Trophoblast cell (in vitro differentiated cells and primary cell): ENCODE measurements at regions not wholly inside any gene's neighbourhood (a gene's known extent, or its start where the extent isn't known, plus 50 kb on each side); places are given as distances from the start of the nearest gene placed in this dataset.

ENCODE experiments used
- DNase-seq, 2 donors: peaks; one replicate each; pipeline ENCODE4 v3.0.0-alpha.2; 2016
- H2AFZ ChIP-seq: 2 replicates; pipeline ENCODE4 v1.6.1; 2013; ENCODE audit warnings: low read length, moderate library complexity, mild to moderate bottlenecking; ENCODE audit not compliant: insufficient read depth, poor library complexity
- H2AK5ac ChIP-seq: 2 replicates; pipeline ENCODE4 v1.6.1; 2013; ENCODE audit warnings: mild to moderate bottlenecking, low read length
- H2BK120ac ChIP-seq: 2 replicates; pipeline ENCODE4 v1.6.1; 2013; ENCODE audit warnings: low read length, mild to moderate bottlenecking, moderate library complexity; ENCODE audit not compliant: insufficient read depth, poor library complexity
- H2BK12ac ChIP-seq: 2 replicates; pipeline ENCODE4 v1.6.1; 2013; ENCODE audit warnings: mild to moderate bottlenecking, low read length, moderate library complexity
- H2BK5ac ChIP-seq: 2 replicates; pipeline ENCODE4 v1.6.1; 2013; ENCODE audit warnings: low read length, low read depth, moderate library complexity, mild to moderate bottlenecking; ENCODE audit not compliant: poor library complexity
- H3K14ac ChIP-seq: 2 replicates; pipeline ENCODE4 v1.6.1; 2013; ENCODE audit warnings: mild to moderate bottlenecking, low read length
- H3K18ac ChIP-seq: 2 replicates; pipeline ENCODE4 v1.6.1; 2013; ENCODE audit warnings: mild to moderate bottlenecking, low read length
- H3K23ac ChIP-seq: 2 replicates; pipeline ENCODE4 v1.6.1; 2013; ENCODE audit warnings: low read length
- H3K27ac ChIP-seq: 2 replicates; pipeline ENCODE4 v1.5.1; 2013; ENCODE audit warnings: low read depth, mild to moderate bottlenecking, inconsistent platforms, low read length, moderate library complexity
- H3K27me3 ChIP-seq: 2 replicates; pipeline ENCODE4 v1.6.1; 2013; ENCODE audit warnings: inconsistent platforms, mild to moderate bottlenecking, low read length, moderate library complexity; ENCODE audit not compliant: insufficient read depth
- H3K36me3 ChIP-seq, 2 experiments: 1 replicate in 1 of 2; 2 replicates in 1 of 2; pipeline ENCODE4 v1.6.1; 2013; ENCODE audit warnings: low read length in 2 of 2, mild to moderate bottlenecking in 2 of 2, moderate library complexity in 1 of 2; ENCODE audit not compliant: insufficient read depth in 2 of 2, control insufficient read depth in 1 of 2
- H3K4ac ChIP-seq: 2 replicates; pipeline ENCODE4 v1.6.1; 2013; ENCODE audit warnings: low read depth, mild to moderate bottlenecking, low read length, moderate library complexity
- H3K4me1 ChIP-seq, 2 experiments: 1 replicate in 1 of 2; 2 replicates in 1 of 2; pipeline ENCODE4 v1.6.1; 2013; ENCODE audit warnings: low read length in 2 of 2, mild to moderate bottlenecking in 2 of 2, moderate library complexity in 1 of 2; ENCODE audit not compliant: insufficient read depth in 2 of 2, control insufficient read depth in 1 of 2
- H3K4me2 ChIP-seq: 2 replicates; pipeline ENCODE4 v1.6.1; 2013; ENCODE audit warnings: inconsistent platforms, mild to moderate bottlenecking, low read length, moderate library complexity
- H3K4me3 ChIP-seq: 2 replicates; pipeline ENCODE4 v1.5.1; 2013; ENCODE audit warnings: mild to moderate bottlenecking, low read depth, low read length, inconsistent platforms
- H3K79me1 ChIP-seq: one replicate; pipeline ENCODE4 v1.6.1; 2013; ENCODE audit warnings: low read length
- H3K79me2 ChIP-seq: 2 replicates; pipeline ENCODE4 v1.6.1; 2013; ENCODE audit warnings: low read length, mild to moderate bottlenecking; ENCODE audit not compliant: control insufficient read depth, insufficient read depth, poor library complexity
- H3K9ac ChIP-seq: 2 replicates; pipeline ENCODE4 v1.6.1; 2013; ENCODE audit warnings: mild to moderate bottlenecking, low read length
- H3K9me3 ChIP-seq: 2 replicates; pipeline ENCODE4 v1.6.1; 2013; ENCODE audit warnings: low read depth, mild to moderate bottlenecking, control low read depth, inconsistent platforms, low read length; ENCODE audit not compliant: insufficient read depth
- H4K12ac ChIP-seq: 2 replicates; pipeline ENCODE4 v1.6.1; 2013; ENCODE audit warnings: low read depth, mild to moderate bottlenecking, low read length, moderate library complexity
- H4K8ac ChIP-seq: 2 replicates; pipeline ENCODE4 v1.6.1; 2013; ENCODE audit warnings: low read depth, mild to moderate bottlenecking, low read length, moderate library complexity
- H4K91ac ChIP-seq: one replicate; pipeline ENCODE4 v1.6.1; 2013; ENCODE audit warnings: low read depth, mild to moderate bottlenecking, low read length, moderate library complexity
- WGBS: extraction: QIAGEN DNeasy Blood & Tissue Kit; methylation state at CpG from one replicate; pipeline ENCODE4 v1.1.7; 2013; ENCODE audit warnings: missing lambda C conversion rate; ENCODE audit not compliant: insufficient read length, insufficient coverage; ENCODE audit errors: extremely low coverage; 5-methylcytosine and 5-hydroxymethylcytosine counted together

- Histone ChIP-seq H2AFZ (no peak overlapping the region), H2BK5ac (no peak overlapping the region), H3K4me3 (no peak overlapping the region), H3K4me1 (no peaks in the 10 kb centered on the region), H2BK120ac (no peak overlapping the region), H3K9ac (no peak overlapping the region), H3K18ac (no peak overlapping the region), H2AK5ac (no peak overlapping the region), H4K8ac (no peak overlapping the region), H2BK12ac (no peak overlapping the region), H3K79me2 (no peaks in the 10 kb centered on the region), H3K4me2 (no peak overlapping the region), H3K4ac (no peak overlapping the region), H3K14ac (no peak overlapping the region), H4K12ac (no peak overlapping the region), H3K36me3 (no peaks in the 10 kb centered on the region), H3K79me1 (no peaks in the 10 kb centered on the region), H3K23ac (no peak overlapping the region), H4K91ac (no peak overlapping the region), H3K27me3 (no peaks in the 10 kb centered on the region), H3K9me3 (peaks cover 10% of the 10 kb centered on the region), H3K27ac (no peak overlapping the region)
- WGBS: no CpG with 5 or more reads among the region's 10 CpGs
- DNase-seq: no peak
Observed at GRCh38 chr2:3112553-3112952, 265.1 kb downstream of the EIPR1 start.

- Histone ChIP-seq H4K91ac (no peak overlapping the region), H3K79me2 (no peaks in the 10 kb centered on the region), H3K4me2 (no peak overlapping the region), H3K36me3 (no peaks in the 10 kb centered on the region), H3K23ac (no peak overlapping the region), H2AFZ (no peak overlapping the region), H3K9ac (no peak overlapping the region), H4K8ac (no peak overlapping the region), H3K4ac (no peak overlapping the region), H4K12ac (no peak overlapping the region), H3K9me3 (peaks cover 10% of the 10 kb centered on the region), H2AK5ac (no peak overlapping the region), H3K79me1 (no peaks in the 10 kb centered on the region), H2BK12ac (no peak overlapping the region), H2BK5ac (no peak overlapping the region), H3K27me3 (no peaks in the 10 kb centered on the region), H3K14ac (no peak overlapping the region), H3K4me3 (no peak overlapping the region), H2BK120ac (no peak overlapping the region), H3K4me1 (no peaks in the 10 kb centered on the region), H3K27ac (no peak overlapping the region), H3K18ac (no peak overlapping the region)
- no peak for DNase-seq
- WGBS: no CpG with 5 or more reads among the region's 6 CpGs
Observed at GRCh38 chr2:3112131-3112530, 265.5 kb downstream of the EIPR1 start.

GRCh38 chr2:3110994-3111666 lies 266.5 kb downstream of the EIPR1 start:
- no peaks in the 10 kb centered on the region for H3K4me1 ChIP-seq
- no peak overlapping the region for H2AK5ac ChIP-seq
- no peak overlapping the region for H4K12ac ChIP-seq
- no peak overlapping the region for H3K14ac ChIP-seq
- no peak overlapping the region for H3K4me3 ChIP-seq
- no peak overlapping the region for H2AFZ ChIP-seq
- WGBS: no CpG with 5 or more reads among the region's 7 CpGs
- no peaks in the 10 kb centered on the region for H3K79me2 ChIP-seq
- no peak overlapping the region for H3K4ac ChIP-seq
- no peak overlapping the region for H3K27ac ChIP-seq
- no peak overlapping the region for H4K8ac ChIP-seq
- H3K18ac ChIP-seq: no peak overlapping the region
- H2BK12ac ChIP-seq: no peak overlapping the region
- no peaks in the 10 kb centered on the region for H3K36me3 ChIP-seq
- no peak overlapping the region for H3K23ac ChIP-seq
- H3K27me3 ChIP-seq: no peaks in the 10 kb centered on the region
- no peak overlapping the region for H2BK120ac ChIP-seq
- no peak overlapping the region for H3K9ac ChIP-seq
- no peaks in the 10 kb centered on the region for H3K79me1 ChIP-seq
- H3K4me2 ChIP-seq: no peak overlapping the region
- no peak overlapping the region for H2BK5ac ChIP-seq
- H4K91ac ChIP-seq: no peak overlapping the region
- peaks cover 10% of the 10 kb centered on the region for H3K9me3 ChIP-seq
- no peak for DNase-seq

- Histone ChIP-seq H3K9ac (no peak overlapping the region), H3K4me3 (peak overlapping the region; percentile 29), H2AFZ (no peak overlapping the region), H4K91ac (no peak overlapping the region), H3K9me3 (peaks cover 8% of the 10 kb centered on the region), H3K4me2 (no peak overlapping the region), H3K23ac (no peak overlapping the region), H4K8ac (no peak overlapping the region), H2BK120ac (no peak overlapping the region), H3K79me1 (no peaks in the 10 kb centered on the region), H3K14ac (no peak overlapping the region), H2AK5ac (no peak overlapping the region), H4K12ac (no peak overlapping the region), H2BK5ac (no peak overlapping the region), H3K79me2 (no peaks in the 10 kb centered on the region), H2BK12ac (no peak overlapping the region), H3K18ac (no peak overlapping the region), H3K4ac (no peak overlapping the region), H3K27me3 (no peaks in the 10 kb centered on the region), H3K4me1 (peaks cover 0 to 4% of the 10 kb centered on the region in 2 experiments), H3K27ac (no peak overlapping the region), H3K36me3 (no peaks in the 10 kb centered on the region)
- no peak for DNase-seq
- no CpG with 5 or more reads among the region's 3 CpGs for WGBS
Observed at GRCh38 chr2:3110555-3110954, 267.1 kb downstream of the EIPR1 start.
